ENCODE measurements at regions not wholly inside any gene's neighbourhood (a gene's known extent, or its start where the extent isn't known, plus 50 kb on each side); places are given as distances from the start of the nearest gene placed in this dataset.
"Not testable (repeated sequence)": the region's sequence is repeated elsewhere in the genome, so short reads cannot be mapped to it uniquely, and the experiment has no call there.

GRCh38 chr6:111925296-111925695 lies 52.0 kb upstream of the FYN start:
- no peak for DNase-seq (ENCODE audit: low spot score)
- TF ChIP-seq, protein P1, sequence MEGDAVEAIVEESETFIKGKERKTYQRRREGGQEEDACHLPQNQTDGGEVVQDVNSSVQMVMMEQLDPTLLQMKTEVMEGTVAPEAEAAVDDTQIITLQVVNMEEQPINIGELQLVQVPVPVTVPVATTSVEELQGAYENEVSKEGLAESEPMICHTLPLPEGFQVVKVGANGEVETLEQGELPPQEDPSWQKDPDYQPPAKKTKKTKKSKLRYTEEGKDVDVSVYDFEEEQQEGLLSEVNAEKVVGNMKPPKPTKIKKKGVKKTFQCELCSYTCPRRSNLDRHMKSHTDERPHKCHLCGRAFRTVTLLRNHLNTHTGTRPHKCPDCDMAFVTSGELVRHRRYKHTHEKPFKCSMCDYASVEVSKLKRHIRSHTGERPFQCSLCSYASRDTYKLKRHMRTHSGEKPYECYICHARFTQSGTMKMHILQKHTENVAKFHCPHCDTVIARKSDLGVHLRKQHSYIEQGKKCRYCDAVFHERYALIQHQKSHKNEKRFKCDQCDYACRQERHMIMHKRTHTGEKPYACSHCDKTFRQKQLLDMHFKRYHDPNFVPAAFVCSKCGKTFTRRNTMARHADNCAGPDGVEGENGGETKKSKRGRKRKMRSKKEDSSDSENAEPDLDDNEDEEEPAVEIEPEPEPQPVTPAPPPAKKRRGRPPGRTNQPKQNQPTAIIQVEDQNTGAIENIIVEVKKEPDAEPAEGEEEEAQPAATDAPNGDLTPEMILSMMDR (IDR thresholded peaks at IDR 0.05; ENCODE audit: extremely low read depth, missing control alignments): no peak

- TF ChIP-seq, protein P1 (IDR thresholded peaks at IDR 0.05; ENCODE audit: extremely low read depth, missing control alignments): no peak
- no peak for DNase-seq (ENCODE audit: low spot score)
These were observed 53.6 kb upstream of the FYN start for GRCh38 chr6:111926731-111927302.

DNA sequence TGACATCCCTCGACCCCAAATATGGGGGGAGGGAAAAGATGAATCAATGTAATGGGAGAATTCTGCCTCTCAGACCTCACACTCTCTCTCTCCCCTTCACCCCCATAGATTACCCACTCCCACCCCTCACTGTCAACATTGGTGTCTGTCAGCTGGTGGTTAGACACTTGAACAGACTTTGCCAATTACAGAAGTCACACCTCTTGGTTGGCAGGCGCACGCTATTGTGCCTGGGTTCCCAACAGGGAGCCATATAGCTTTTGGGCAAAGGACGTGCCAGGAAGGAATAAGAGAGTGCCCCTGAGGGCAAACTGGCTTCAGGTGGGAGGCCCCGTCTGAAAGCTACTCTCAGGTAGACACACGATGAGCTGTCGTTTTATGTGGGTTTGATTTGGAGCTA lies 54.1 kb upstream of the FYN start:
- no peak for DNase-seq (ENCODE audit: low spot score)
- TF ChIP-seq, protein P1 (IDR thresholded peaks at IDR 0.05; ENCODE audit: extremely low read depth, missing control alignments): no peak

DNA sequence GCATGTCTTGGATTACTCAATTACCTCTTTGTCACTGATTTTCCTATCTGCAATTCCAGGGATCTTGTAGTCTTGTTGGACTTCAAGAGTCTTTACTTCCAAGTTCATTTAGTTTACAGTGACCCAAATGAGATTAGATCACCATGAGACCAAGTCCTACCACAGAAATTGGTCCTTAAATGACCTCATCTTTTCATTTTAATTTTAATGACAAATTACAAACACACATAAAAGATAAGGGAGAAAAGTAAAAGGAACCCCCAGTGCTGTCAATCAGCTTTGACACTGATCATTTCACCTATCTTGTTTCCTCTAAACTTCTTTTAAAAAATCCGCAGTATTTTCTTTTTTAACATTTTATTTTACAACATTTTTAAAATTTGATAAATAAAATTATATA lies 54.9 kb upstream of the FYN start:
- TF ChIP-seq, protein P1 (IDR thresholded peaks at IDR 0.05; ENCODE audit: extremely low read depth, missing control alignments): no peak
- no peak for DNase-seq (ENCODE audit: low spot score)

DNA sequence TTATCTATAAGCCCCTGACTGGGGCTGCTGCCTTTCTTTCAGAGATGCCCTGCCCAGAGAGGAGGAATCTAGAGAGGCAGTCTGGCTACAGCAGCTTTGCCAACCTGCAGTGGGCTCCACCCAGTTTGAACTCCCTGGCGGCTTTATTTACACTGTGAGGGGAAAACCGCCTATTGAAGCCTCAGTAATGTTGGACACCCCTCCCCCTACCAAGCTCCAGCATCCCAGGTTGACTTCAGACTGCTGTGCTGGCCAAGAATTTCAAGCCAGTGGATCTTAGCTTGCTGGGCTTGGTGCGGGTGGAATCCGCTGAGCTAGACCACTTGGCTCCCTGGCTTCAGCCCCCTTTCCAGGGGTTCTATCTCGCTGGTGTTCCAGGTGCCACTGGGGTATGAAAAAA lies 61.4 kb upstream of the FYN start:
- DNase-seq (ENCODE audit: low spot score): not testable (repeated sequence)

GRCh38 chr6:111936718-111937117 lies 63.5 kb upstream of the FYN start:
- no peak for DNase-seq (ENCODE audit: low spot score)
- TF ChIP-seq, protein P1 (IDR thresholded peaks at IDR 0.05; ENCODE audit: extremely low read depth, missing control alignments): no peak

DNA sequence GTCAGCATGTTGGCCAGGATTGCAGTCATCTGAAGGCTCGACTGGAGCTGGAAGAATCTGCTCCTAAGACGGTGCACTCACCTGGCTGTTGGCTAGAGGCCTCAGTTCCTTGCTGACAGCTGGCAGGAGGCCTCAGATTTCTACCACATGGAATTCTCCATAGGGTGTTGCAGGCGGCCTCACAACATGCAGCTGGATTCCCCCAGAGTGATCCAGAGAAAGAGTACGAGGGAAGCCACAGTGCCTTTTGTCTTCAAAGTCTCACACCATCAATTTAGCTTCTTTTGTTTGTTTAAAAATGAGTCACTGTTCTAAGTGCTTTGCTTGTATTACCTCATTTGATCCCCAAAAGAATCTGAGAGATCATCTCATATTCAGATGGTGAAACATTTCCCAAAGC lies 65.5 kb upstream of the FYN start:
- DNase-seq (ENCODE audit: low spot score): no peak
- TF ChIP-seq, protein P1 (IDR thresholded peaks at IDR 0.05; ENCODE audit: extremely low read depth, missing control alignments): no peak

DNA sequence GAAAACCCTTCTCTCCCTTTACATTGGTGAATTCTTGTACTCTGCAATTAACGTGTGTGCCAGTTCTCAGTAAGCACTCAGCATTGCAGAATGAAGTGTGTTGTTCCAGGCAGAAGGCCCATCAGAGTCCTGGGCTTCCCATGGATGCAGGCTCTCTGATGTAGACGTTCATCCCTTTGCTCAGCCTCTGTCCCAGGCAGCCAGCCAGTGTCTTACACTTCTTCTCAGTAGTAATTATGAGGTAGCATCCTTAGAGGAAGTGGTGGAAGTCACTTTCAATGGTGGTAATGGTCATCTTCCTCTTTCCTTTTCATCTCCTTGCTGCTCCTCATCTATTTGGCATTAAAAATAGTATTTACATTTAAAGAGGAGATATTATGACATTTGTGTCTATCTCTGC lies 66.7 kb upstream of the FYN start:
- no peak for DNase-seq (ENCODE audit: low spot score)
- TF ChIP-seq, protein P1 (IDR thresholded peaks at IDR 0.05; ENCODE audit: extremely low read depth, missing control alignments): no peak

Data from GM20000 (cell line).